ENCODE measurements at regions not wholly inside any gene's neighbourhood (a gene's known extent, or its start where the extent isn't known, plus 50 kb on each side); places are given as distances from the start of the nearest gene placed in this dataset.

GRCh38 chr21:35154788-35155187, 105.7 kb upstream of the RUNX1 start:
- FAIRE-seq (no peak), ATAC-seq (no peak), DNase-seq (ENCODE audit: low read depth in 1 of 2, low spot score in 1 of 2) (no peak)
- POLR2A ChIA-PET, result no interaction called here
- no peak overlapping the region for H3K4me3 ChIP-seq
- WGBS (ENCODE audit: missing lambda C conversion rate), result 54% methylated on average over 6 of the region's 6 CpGs
- no peaks in the 10 kb centered on the region for H3K9me3 ChIP-seq
- H3K4me1 ChIP-seq, result no peaks in the 10 kb centered on the region
- H3K4me2 ChIP-seq, result no peak overlapping the region
- CTCF ChIA-PET, result no interaction called here
- no peak overlapping the region for H3K27ac ChIP-seq
- TF ChIP-seq EP300 (IDR thresholded peaks at IDR 0.05) (no peak), POLR2AphosphoS2 (conservative IDR thresholded peaks at IDR 0.05; ENCODE audit: low read length) (no peak), RNF2 (IDR thresholded peaks at IDR 0.05; ENCODE audit: borderline replicate concordance, low read depth) (no peak)

- Histone ChIP-seq H3K9me3 (no peaks in the 10 kb centered on the region), H3K27ac (no peak overlapping the region), H3K4me2 (no peak overlapping the region), H3K4me1 (no peaks in the 10 kb centered on the region), H3K4me3 (no peak overlapping the region)
- WGBS (ENCODE audit: missing lambda C conversion rate), result 53% methylated on average over 5 of the region's 5 CpGs
- POLR2A ChIA-PET, result no interaction called here
- no peak for ATAC-seq
- FAIRE-seq, result no peak
- TF ChIP-seq RARB (CRISPR knock-in tag; IDR thresholded peaks at IDR 0.05) (no peak), MAZ (IDR thresholded peaks at IDR 0.05; ENCODE audit: borderline replicate concordance, low read depth, low read length) (no peak), HDAC2 (IDR thresholded peaks at IDR 0.05) (no peak), HOXB5 (CRISPR knock-in tag; IDR thresholded peaks at IDR 0.05) (no peak), EHF (CRISPR knock-in tag; IDR thresholded peaks at IDR 0.05) (no peak), EHMT2 (IDR thresholded peaks at IDR 0.05; ENCODE audit: low read depth) (no peak), PHF8 (IDR thresholded peaks at IDR 0.05; ENCODE audit: borderline replicate concordance, low read depth) (no peak), CBX8 (IDR thresholded peaks at IDR 0.05) (no peak), ATOH8 (CRISPR knock-in tag; IDR thresholded peaks at IDR 0.05; ENCODE audit: low read depth) (no peak), GATA3 (IDR thresholded peaks at IDR 0.05; ENCODE audit: borderline replicate concordance) (no peak)
- CTCF ChIA-PET, result no interaction called here
- DNase-seq (ENCODE audit: low read depth in 1 of 2, low spot score in 1 of 2), result no peak
Measured at GRCh38 chr21:35153671-35154070, 104.6 kb upstream of the RUNX1 start.

GRCh38 chr21:35150562-35151226, 101.6 kb upstream of the RUNX1 start:
- ATAC-seq (no peak), DNase-seq (ENCODE audit: low read depth in 1 of 2, low spot score in 1 of 2) (no peak), FAIRE-seq (no peak)
- Histone ChIP-seq H3K4me3 (no peak overlapping the region), H3K4me2 (no peak overlapping the region), H3K27ac (no peak overlapping the region), H3K9me3 (no peaks in the 10 kb centered on the region), H3K4me1 (no peaks in the 10 kb centered on the region)
- TF ChIP-seq TFCP2L1 (CRISPR knock-in tag; IDR thresholded peaks at IDR 0.05) (no peak), ESRRA (IDR thresholded peaks at IDR 0.05; ENCODE audit: borderline replicate concordance, low read length) (no peak), HMGXB4 (CRISPR knock-in tag; IDR thresholded peaks at IDR 0.05; ENCODE audit: borderline replicate concordance) (no peak), RFX5 (IDR thresholded peaks at IDR 0.05) (no peak), EP300 (IDR thresholded peaks at IDR 0.05) (no peak), HEYL (CRISPR knock-in tag; IDR thresholded peaks at IDR 0.05) (no peak), GATA3 (IDR thresholded peaks at IDR 0.05; ENCODE audit: borderline replicate concordance) (no peak), MAX (IDR thresholded peaks at IDR 0.05) (no peak), EHF (CRISPR knock-in tag; IDR thresholded peaks at IDR 0.05) (no peak)
- TF ChIP-seq, protein P1, sequence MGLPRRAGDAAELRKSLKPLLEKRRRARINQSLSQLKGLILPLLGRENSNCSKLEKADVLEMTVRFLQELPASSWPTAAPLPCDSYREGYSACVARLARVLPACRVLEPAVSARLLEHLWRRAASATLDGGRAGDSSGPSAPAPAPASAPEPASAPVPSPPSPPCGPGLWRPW (IDR thresholded peaks at IDR 0.05), result no peak
- POLR2A ChIA-PET, result no interaction called here
- WGBS (ENCODE audit: missing lambda C conversion rate), result 48% methylated on average over 2 of the region's 2 CpGs
- CTCF ChIA-PET, result interaction anchor here (1.6 kb wide), 1 partner anchor 10 kb away, joined by 5 read pairs; no protein-coding TSS in a partner anchor

All from A549 (cell line).